Esophagus muscularis mucosa (tissue), 4 donors: ENCODE measurements at regions not wholly inside any gene's neighbourhood (a gene's known extent, or its start where the extent isn't known, plus 50 kb on each side); places are given as distances from the start of the nearest gene placed in this dataset.

Experiments used
- DNase-seq: peaks from one replicate; pipeline ENCODE4 v3.0.0-alpha.2; 2017; ENCODE audit errors: extremely low spot score
- H3K27ac ChIP-seq, 4 donors: fragments of 200-600 bp; sonication (generic); replicated peaks in 1 of 4; 1 replicate in 3 of 4; 2 replicates in 1 of 4; pipeline ENCODE4 v1.5.1; 2016 to 2019; ENCODE audit warnings: mild to moderate bottlenecking in 1 of 4
- H3K27me3 ChIP-seq, 4 donors: fragments of 200-600 bp; sonication (generic); one replicate each; pipeline versions ENCODE4 v1.5.1 to v1.6.0; 2016 to 2019
- H3K36me3 ChIP-seq, 4 donors: fragments of 200-600 bp; sonication (generic); one replicate each; pipeline ENCODE4 v1.5.1; 2016 to 2019
- H3K4me1 ChIP-seq, 4 donors: fragments of 200-600 bp; sonication (generic); one replicate each; pipeline ENCODE4 v1.5.1; 2016 to 2019
- H3K4me3 ChIP-seq, 4 donors: fragments of 200-600 bp; sonication (generic); 1 replicate in 2 of 4; 2 replicates in 2 of 4; pipeline ENCODE4 v1.5.1; 2016 to 2019; ENCODE audit warnings: mild to moderate bottlenecking in 4 of 4, moderate library complexity in 1 of 4
- H3K9me3 ChIP-seq, 4 donors: fragments of 200-600 bp; sonication (generic); 1 replicate in 3 of 4; 2 replicates in 1 of 4; pipeline ENCODE4 v1.5.1; 2016 to 2019
- CTCF ChIP-seq, 3 experiments: fragments of 200-600 bp in 2 of 3; fragments of 450-650 bp in 1 of 3; sonication (generic) in 2 of 3; IDR thresholded peaks; one replicate each; pipeline ENCODE4 v1.5.1; 2017 to 2019; ENCODE audit warnings: antibody characterized with exemption in 3 of 3, mild to moderate bottlenecking in 2 of 3, moderate library complexity in 1 of 3
- EP300 ChIP-seq: sonication (generic); formaldehyde crosslinking; IDR thresholded peaks from one replicate; pipeline ENCODE4 v1.6.1; 2017; ENCODE audit warnings: antibody characterized with exemption
- POLR2A ChIP-seq: fragments of 450-650 bp; IDR thresholded peaks from one replicate; pipeline ENCODE4 v1.6.1; 2017; ENCODE audit warnings: antibody characterized with exemption, moderate library complexity, mild to moderate bottlenecking, low read depth
- POLR2AphosphoS5 ChIP-seq, 2 donors: sonication (generic); formaldehyde crosslinking; IDR thresholded peaks; one replicate each; pipeline ENCODE4 v1.6.1; 2017; ENCODE audit warnings: antibody characterized with exemption in 2 of 2
- WGBS: methylation state at CpG from one replicate; pipeline ENCODE4 v1.1.5; 2018; 5-methylcytosine and 5-hydroxymethylcytosine counted together
- intact Hi-C: fragments of 100-400 bp; cut with DNase I; formaldehyde crosslinking; loops from one replicate; pipeline ENCODE4 v1.15.1; 2023

DNA sequence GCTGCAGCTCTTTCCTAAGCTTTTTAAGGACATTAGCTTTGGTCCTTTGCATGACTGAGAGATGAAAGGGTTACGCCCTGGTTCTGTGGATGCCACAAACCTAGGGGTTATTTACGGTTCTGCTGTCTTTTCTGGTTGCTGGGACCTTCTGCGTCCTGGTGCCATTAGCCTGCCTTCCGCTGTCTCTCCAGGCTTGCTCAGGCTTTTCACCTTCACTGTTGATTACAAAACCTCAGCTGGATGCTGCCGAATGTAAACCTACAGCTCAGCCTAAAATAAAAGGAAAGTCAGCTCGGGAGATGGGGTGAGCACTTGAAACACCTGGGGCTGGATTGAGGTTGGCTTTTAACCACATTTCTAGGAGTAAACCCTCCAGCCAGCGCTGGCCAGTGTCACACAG is 130.9 kb upstream of the ARHGAP28 start:
- Histone ChIP-seq H3K27me3 (no peaks in the 10 kb centered on the region), H3K9me3 (no peaks in the 10 kb centered on the region), H3K4me3 (no peak overlapping the region), H3K27ac (no peak overlapping the region), H3K4me1 (no peaks in the 10 kb centered on the region), H3K36me3 (no peaks in the 10 kb centered on the region)
- TF ChIP-seq EP300 (no peak), POLR2A (no peak), POLR2AphosphoS5 (IDR thresholded peaks at IDR 0.05) (no peak), CTCF (IDR thresholded peaks at IDR 0.05) (no peak)
- no peak for DNase-seq
- intact Hi-C loops, result no loop called here
- 89% methylated on average over 7 of the region's 7 CpGs for WGBS

- Histone ChIP-seq H3K36me3 (no peaks in the 10 kb centered on the region), H3K9me3 (no peaks in the 10 kb centered on the region), H3K27me3 (no peaks in the 10 kb centered on the region), H3K4me1 (peaks cover 0 to 7% (median 0%) of the 10 kb centered on the region in 4 donors), H3K27ac (no peak overlapping the region), H3K4me3 (no peak overlapping the region)
- DNase-seq, result no peak
- TF ChIP-seq CTCF (IDR thresholded peaks at IDR 0.05) (no peak), POLR2A (no peak), EP300 (no peak), POLR2AphosphoS5 (IDR thresholded peaks at IDR 0.05) (no peak)
- intact Hi-C loops, result no loop called here
- 74% methylated on average over 3 of the region's 3 CpGs for WGBS
These were observed 128.8 kb upstream of the ARHGAP28 start for GRCh38 chr18:6600667-6601167.

- WGBS, result 86% methylated on average over 6 of the region's 6 CpGs
- Histone ChIP-seq H3K27me3 (no peaks in the 10 kb centered on the region), H3K27ac (no peak overlapping the region), H3K4me1 (peaks cover 0 to 7% (median 0%) of the 10 kb centered on the region in 4 donors), H3K36me3 (no peaks in the 10 kb centered on the region), H3K9me3 (no peaks in the 10 kb centered on the region), H3K4me3 (no peak overlapping the region)
- intact Hi-C loops, result no loop called here
- DNase-seq, result no peak
- TF ChIP-seq POLR2AphosphoS5 (IDR thresholded peaks at IDR 0.05) (no peak), EP300 (no peak), POLR2A (no peak)
These were observed 128.3 kb upstream of the ARHGAP28 start for GRCh38 chr18:6601241-6601640.

- Histone ChIP-seq H3K9me3 (no peaks in the 10 kb centered on the region), H3K4me1 (peaks cover 0 to 15% (median 6%) of the 10 kb centered on the region in 4 donors), H3K36me3 (no peaks in the 10 kb centered on the region), H3K27me3 (no peaks in the 10 kb centered on the region), H3K4me3 (no peak overlapping the region), H3K27ac (no peak overlapping the region)
- DNase-seq, result no peak
- intact Hi-C loops, result no loop called here
- TF ChIP-seq POLR2A, result no peak
- TF ChIP-seq CTCF (IDR thresholded peaks at IDR 0.05), result no peak
- TF ChIP-seq POLR2AphosphoS5 (IDR thresholded peaks at IDR 0.05), result no peak
- TF ChIP-seq EP300, result no peak
- WGBS, result 97% methylated on average over 5 of the region's 5 CpGs
These were observed 127.2 kb upstream of the ARHGAP28 start for GRCh38 chr18:6602365-6602764.

DNA sequence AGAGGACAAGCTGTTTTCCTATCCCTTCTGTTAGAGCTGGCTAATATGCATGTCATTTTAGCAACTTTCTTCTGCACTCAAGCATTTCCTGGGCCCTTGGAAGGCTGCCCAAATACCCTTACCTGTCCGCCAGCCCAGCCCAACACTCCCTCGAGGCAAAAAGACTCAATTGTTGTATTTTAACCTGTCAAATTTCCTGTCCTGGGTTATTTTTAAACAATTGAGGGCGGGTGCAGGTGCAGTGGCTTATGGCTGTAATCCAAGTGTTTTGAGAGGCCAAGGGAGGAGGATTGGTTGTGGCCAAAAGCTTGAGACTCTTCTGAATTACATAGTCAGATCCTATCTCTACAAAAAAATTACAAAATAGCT is 125.0 kb upstream of the ARHGAP28 start:
- TF ChIP-seq CTCF (IDR thresholded peaks at IDR 0.05) (no peak), EP300 (no peak), POLR2A (no peak), POLR2AphosphoS5 (IDR thresholded peaks at IDR 0.05) (no peak)
- Histone ChIP-seq H3K4me1 (peaks cover 0 to 15% (median 8%) of the 10 kb centered on the region in 4 donors), H3K36me3 (no peaks in the 10 kb centered on the region), H3K4me3 (no peak overlapping the region), H3K27me3 (no peaks in the 10 kb centered on the region), H3K9me3 (no peaks in the 10 kb centered on the region), H3K27ac (no peak overlapping the region)
- intact Hi-C loops, result no loop called here
- no peak for DNase-seq
- WGBS, result 57% methylated on average over 3 of the region's 3 CpGs
